HUES64 (cell line): ENCODE measurements at regions not wholly inside any gene's neighbourhood (a gene's known extent, or its start where the extent isn't known, plus 50 kb on each side); places are given as distances from the start of the nearest gene placed in this dataset.

Source experiments
- H3K27ac ChIP-seq: 2 replicates; pipeline ENCODE4 v1.7.0; 2013; ENCODE audit warnings: low read depth, low read length, inconsistent platforms
- H3K27me3 ChIP-seq: 2 replicates; pipeline ENCODE4 v1.6.1; 2013; ENCODE audit warnings: mild to moderate bottlenecking, low read length; ENCODE audit not compliant: insufficient read depth
- H3K36me3 ChIP-seq: 2 replicates; pipeline ENCODE4 v1.6.1; 2013; ENCODE audit warnings: mild to moderate bottlenecking, low read length; ENCODE audit not compliant: insufficient read depth
- H3K4me1 ChIP-seq: 2 replicates; pipeline ENCODE4 v1.6.1; 2013; ENCODE audit warnings: mild to moderate bottlenecking, low read length, moderate library complexity; ENCODE audit not compliant: insufficient read depth
- H3K4me3 ChIP-seq: 2 replicates; pipeline ENCODE4 v1.5.1; 2013; ENCODE audit warnings: mild to moderate bottlenecking, low read length, moderate library complexity
- H3K9ac ChIP-seq: 2 replicates; pipeline ENCODE4 v1.6.1; 2013; ENCODE audit warnings: mild to moderate bottlenecking, low read depth, low read length
- H3K9me3 ChIP-seq: 2 replicates; pipeline ENCODE4 v1.6.1; 2013; ENCODE audit warnings: low read depth, low read length; ENCODE audit not compliant: insufficient read depth
- WGBS: fragments of 150-250, 120-280 bp; methylation state at CpG from one replicate; pipeline ENCODE4 v1.1.7; 2013; ENCODE audit warnings: missing lambda C conversion rate; 5-methylcytosine and 5-hydroxymethylcytosine counted together

DNA sequence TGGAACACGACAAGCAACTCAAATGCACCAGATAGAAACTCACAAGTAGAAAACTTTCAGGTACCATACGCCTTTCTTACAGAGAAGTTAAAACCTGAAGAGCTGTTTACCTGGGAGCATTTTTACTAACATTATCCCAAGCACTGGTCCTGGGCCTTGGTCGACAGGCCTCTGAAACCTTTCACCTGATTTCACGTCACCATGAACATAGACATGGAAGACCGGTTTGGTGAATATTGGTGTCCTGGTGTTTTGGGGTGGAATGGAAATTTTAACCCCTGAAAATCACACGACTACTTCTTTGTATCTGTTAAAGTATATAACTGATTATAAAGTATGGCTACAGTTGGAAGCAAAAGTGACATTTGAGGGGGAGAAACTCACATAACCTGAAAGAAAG is 176.6 kb upstream of the ARGLU1 start:
- Histone ChIP-seq H3K27ac (no peak overlapping the region), H3K27me3 (no peaks in the 10 kb centered on the region), H3K4me1 (no peaks in the 10 kb centered on the region), H3K4me3 (no peak overlapping the region), H3K9ac (no peak overlapping the region), H3K36me3 (no peaks in the 10 kb centered on the region), H3K9me3 (no peaks in the 10 kb centered on the region)
- 92% methylated on average over 5 of the region's 6 CpGs for WGBS

DNA sequence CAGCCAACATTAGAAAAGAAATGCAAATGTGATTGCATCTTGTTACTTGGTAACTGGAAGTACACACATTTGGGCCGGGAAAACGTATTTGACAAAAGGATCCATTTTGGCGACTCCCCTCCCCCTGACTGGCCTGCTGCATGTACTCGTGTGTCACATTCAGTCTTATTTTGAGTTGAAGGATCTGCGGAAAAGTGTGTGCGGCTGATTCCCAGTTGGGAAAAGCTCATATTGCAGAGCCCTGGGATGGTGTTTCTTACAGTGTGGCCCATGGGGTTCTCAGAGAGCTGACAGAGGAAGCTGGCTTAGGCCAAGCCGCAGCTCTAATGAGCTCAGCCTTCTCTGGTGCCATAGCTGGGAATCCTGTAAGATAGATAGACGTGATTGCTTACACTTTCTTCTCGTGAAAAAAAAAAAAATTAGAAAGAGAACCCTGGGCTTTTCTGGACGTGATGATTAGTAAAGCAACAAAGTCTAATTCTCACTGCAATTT is 170.3 kb upstream of the ARGLU1 start:
- WGBS, result 89% methylated on average over 10 of the region's 10 CpGs
- Histone ChIP-seq H3K27me3 (no peaks in the 10 kb centered on the region), H3K4me1 (no peaks in the 10 kb centered on the region; the same call in none of the 2 replicates), H3K27ac (no peak overlapping the region), H3K9ac (no peak overlapping the region), H3K36me3 (no peaks in the 10 kb centered on the region), H3K4me3 (no peak overlapping the region), H3K9me3 (peaks cover 8% of the 10 kb centered on the region; the same call in 1 of the 2 replicates)

- 93% methylated on average over 12 of the region's 12 CpGs for WGBS
- H3K27me3 ChIP-seq, result no peaks in the 10 kb centered on the region
- H3K27ac ChIP-seq, result no peak overlapping the region
- no peak overlapping the region for H3K9ac ChIP-seq
- H3K9me3 ChIP-seq, result peaks cover 8% of the 10 kb centered on the region; the same call in 1 of the 2 replicates
- H3K4me1 ChIP-seq, result no peaks in the 10 kb centered on the region; the same call in none of the 2 replicates
- H3K4me3 ChIP-seq, result no peak overlapping the region
- no peaks in the 10 kb centered on the region for H3K36me3 ChIP-seq
Measured at GRCh38 chr13:106736941-106737340, 169.0 kb upstream of the ARGLU1 start.

GRCh38 chr13:106734198-106734597 is 166.3 kb upstream of the ARGLU1 start:
- no peak overlapping the region for H3K9ac ChIP-seq
- 80% methylated on average over 6 of the region's 6 CpGs for WGBS
- H3K4me1 ChIP-seq, result no peaks in the 10 kb centered on the region; the same call in none of the 2 replicates
- H3K9me3 ChIP-seq, result peaks cover 8% of the 10 kb centered on the region; the same call in 1 of the 2 replicates
- no peak overlapping the region for H3K4me3 ChIP-seq
- H3K27me3 ChIP-seq, result no peaks in the 10 kb centered on the region
- H3K27ac ChIP-seq, result no peak overlapping the region
- H3K36me3 ChIP-seq, result no peaks in the 10 kb centered on the region

DNA sequence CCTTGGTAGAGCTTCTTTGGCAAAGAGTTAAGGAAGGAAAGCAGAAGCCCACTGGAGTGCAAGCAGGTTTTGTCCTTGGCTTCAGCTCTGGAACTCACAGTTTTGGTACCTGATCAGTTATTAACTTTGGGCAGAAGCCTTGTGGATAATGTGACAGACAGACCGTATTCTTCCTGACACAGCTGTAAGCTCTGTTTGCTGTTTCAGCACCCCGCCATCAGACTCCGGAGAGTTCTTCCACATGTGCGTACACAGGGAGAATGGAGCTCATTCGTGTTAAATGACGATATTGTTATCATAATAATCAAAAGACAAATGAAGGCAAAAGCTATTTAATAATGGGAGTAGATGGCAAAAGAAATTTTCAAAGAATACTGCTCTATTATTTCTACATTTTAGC is 155.1 kb upstream of the ARGLU1 start:
- no peaks in the 10 kb centered on the region for H3K27me3 ChIP-seq
- WGBS, result 97% methylated on average over 4 of the region's 6 CpGs

GRCh38 chr13:106722620-106723019 is 154.7 kb upstream of the ARGLU1 start:
- Histone ChIP-seq H3K4me1 (peaks cover 12% of the 10 kb centered on the region), H3K27me3 (no peaks in the 10 kb centered on the region), H3K4me3 (no peak overlapping the region), H3K36me3 (no peaks in the 10 kb centered on the region), H3K9me3 (no peaks in the 10 kb centered on the region), H3K9ac (no peak overlapping the region), H3K27ac (no peak overlapping the region)
- 88% methylated on average over 3 of the region's 3 CpGs for WGBS

More for the DNA sequence above, 155.1 kb upstream of the ARGLU1 start:
- H3K4me3 ChIP-seq, result no peak overlapping the region
- no peaks in the 10 kb centered on the region for H3K9me3 ChIP-seq
- H3K27ac ChIP-seq, result no peak overlapping the region
- H3K36me3 ChIP-seq, result no peaks in the 10 kb centered on the region
- H3K4me1 ChIP-seq, result peaks cover 12% of the 10 kb centered on the region
- H3K9ac ChIP-seq, result no peak overlapping the region

GRCh38 chr13:106721599-106721998 is 153.7 kb upstream of the ARGLU1 start:
- no peak overlapping the region for H3K9ac ChIP-seq
- H3K4me3 ChIP-seq, result no peak overlapping the region
- H3K9me3 ChIP-seq, result no peaks in the 10 kb centered on the region
- H3K27ac ChIP-seq, result no peak overlapping the region
- peaks cover 12% of the 10 kb centered on the region for H3K4me1 ChIP-seq
- no peaks in the 10 kb centered on the region for H3K27me3 ChIP-seq
- 94% methylated on average over 6 of the region's 6 CpGs for WGBS
- no peaks in the 10 kb centered on the region for H3K36me3 ChIP-seq

GRCh38 chr13:106714271-106714982 is 146.5 kb upstream of the ARGLU1 start:
- Histone ChIP-seq H3K9ac (no peak overlapping the region), H3K36me3 (no peaks in the 10 kb centered on the region), H3K9me3 (no peaks in the 10 kb centered on the region), H3K4me1 (no peaks in the 10 kb centered on the region), H3K27ac (no peak overlapping the region), H3K4me3 (no peak overlapping the region), H3K27me3 (no peaks in the 10 kb centered on the region)
- 92% methylated on average over 10 of the region's 10 CpGs for WGBS

DNA sequence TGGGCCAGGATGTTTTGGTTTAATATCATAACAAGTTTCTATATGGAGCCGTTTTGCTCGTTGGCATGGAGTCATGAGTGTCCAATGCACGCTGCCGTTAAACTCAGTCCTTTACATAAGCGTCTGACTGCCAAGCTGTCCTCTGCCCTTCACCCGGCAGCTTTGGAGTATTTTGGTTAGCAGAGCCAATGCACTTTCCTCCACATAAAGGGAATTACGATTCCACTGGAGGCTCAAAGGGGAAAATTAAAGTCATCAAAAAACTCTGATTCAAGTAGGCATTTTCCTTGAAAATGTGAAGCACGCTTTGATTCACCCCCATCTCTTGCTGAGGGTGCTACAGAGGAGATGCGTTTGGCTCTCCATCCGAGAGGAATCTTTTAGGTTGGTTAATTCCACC is 144.4 kb upstream of the ARGLU1 start:
- Histone ChIP-seq H3K9me3 (no peaks in the 10 kb centered on the region), H3K27ac (no peak overlapping the region), H3K9ac (no peak overlapping the region), H3K27me3 (no peaks in the 10 kb centered on the region), H3K4me3 (no peak overlapping the region), H3K4me1 (no peaks in the 10 kb centered on the region), H3K36me3 (no peaks in the 10 kb centered on the region)
- WGBS, result 92% methylated on average over 9 of the region's 10 CpGs

DNA sequence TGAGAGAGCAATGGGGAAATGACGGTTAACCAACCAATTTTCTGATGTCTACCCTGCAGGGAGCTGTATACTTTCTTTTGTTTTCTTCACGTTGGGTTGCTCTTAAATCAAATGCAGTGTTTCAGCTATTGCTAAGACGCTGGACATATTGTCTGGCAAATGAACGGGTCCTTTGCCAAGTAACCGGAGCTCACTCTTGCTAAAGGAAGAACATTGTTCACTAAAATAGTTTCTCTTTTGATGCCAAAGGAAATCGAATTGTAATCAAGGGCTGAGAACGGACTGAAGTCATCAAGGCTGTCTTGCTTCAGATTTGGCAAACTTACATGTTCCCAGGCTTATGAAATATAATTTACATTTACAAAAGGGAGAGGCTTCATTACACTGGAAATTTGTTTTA is 142.3 kb upstream of the ARGLU1 start:
- H3K4me1 ChIP-seq, result no peaks in the 10 kb centered on the region
- no peaks in the 10 kb centered on the region for H3K9me3 ChIP-seq
- 95% methylated on average over 7 of the region's 7 CpGs for WGBS
- no peak overlapping the region for H3K9ac ChIP-seq
- no peaks in the 10 kb centered on the region for H3K27me3 ChIP-seq
- no peak overlapping the region for H3K27ac ChIP-seq
- no peaks in the 10 kb centered on the region for H3K36me3 ChIP-seq
- no peak overlapping the region for H3K4me3 ChIP-seq

DNA sequence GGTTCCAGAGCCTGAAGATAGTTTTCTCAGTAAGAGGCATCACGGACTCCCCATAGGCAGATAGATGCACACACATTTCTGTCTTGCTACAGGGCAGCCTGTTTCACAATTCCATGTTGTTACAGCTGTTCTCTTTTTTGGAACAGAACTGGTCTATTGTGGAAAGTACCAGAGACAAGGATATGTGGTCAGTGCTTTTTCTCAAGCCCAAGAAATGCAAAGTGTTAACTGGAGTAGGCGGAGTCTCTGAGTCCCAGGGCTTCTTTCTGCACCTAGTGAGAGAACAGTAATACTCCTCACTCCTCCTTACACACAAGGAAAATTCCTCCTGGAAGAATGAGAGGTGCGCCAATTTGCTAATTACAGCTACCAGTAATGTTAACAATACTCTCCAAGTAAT is 141.6 kb upstream of the ARGLU1 start:
- no peaks in the 10 kb centered on the region for H3K4me1 ChIP-seq
- H3K27ac ChIP-seq, result no peak overlapping the region
- WGBS, result 89% methylated on average over 3 of the region's 3 CpGs
- H3K36me3 ChIP-seq, result no peaks in the 10 kb centered on the region
- H3K9me3 ChIP-seq, result no peaks in the 10 kb centered on the region
- no peak overlapping the region for H3K9ac ChIP-seq
- H3K27me3 ChIP-seq, result no peaks in the 10 kb centered on the region
- no peak overlapping the region for H3K4me3 ChIP-seq
